Gastrocnemius medialis (tissue), 4 donors: ENCODE measurements at regions not wholly inside any gene's neighbourhood (a gene's known extent, or its start where the extent isn't known, plus 50 kb on each side); places are given as distances from the start of the nearest gene placed in this dataset.

ENCODE experiments used
- ATAC-seq, 2 donors: fragments of 150-250 bp; one replicate each; pipeline ENCODE4 v1.9.1; 2016
- DNase-seq, 2 donors: peaks; one replicate each; pipeline ENCODE4 v3.0.0-alpha.2; 2019
- H3K27ac ChIP-seq, 4 donors: fragments of 200-600 bp; sonication (generic); 1 replicate in 1 of 4; 2 replicates in 3 of 4; pipeline ENCODE4 v1.5.1; 2016 to 2018; ENCODE audit warnings: mild to moderate bottlenecking in 2 of 4, moderate library complexity in 1 of 4
- H3K27me3 ChIP-seq, 3 donors: fragments of 200-600 bp; sonication (generic) in 2 of 3; 1 replicate in 1 of 3; 2 replicates in 2 of 3; pipeline versions ENCODE4 v1.5.1 to v1.6.0; 2016 to 2019; ENCODE audit warnings: mild to moderate bottlenecking in 1 of 3, moderate library complexity in 1 of 3
- H3K36me3 ChIP-seq, 2 donors: fragments of 200-600 bp; sonication (generic) in 1 of 2; one replicate each; pipeline ENCODE4 v1.5.1; 2017 to 2018
- H3K4me1 ChIP-seq, 2 donors: fragments of 200-600 bp; sonication (generic) in 1 of 2; one replicate each; pipeline ENCODE4 v1.5.1; 2016 to 2017; ENCODE audit warnings: mild to moderate bottlenecking in 2 of 2
- H3K4me3 ChIP-seq, 4 donors: fragments of 200-600 bp; sonication (generic) in 3 of 4; 1 replicate in 1 of 4; 2 replicates in 3 of 4; pipeline ENCODE4 v1.5.1; 2016 to 2019; ENCODE audit warnings: mild to moderate bottlenecking in 2 of 4
- H3K9me3 ChIP-seq, 3 donors: fragments of 200-600 bp; sonication (generic) in 2 of 3; 1 replicate in 1 of 3; 2 replicates in 2 of 3; pipeline ENCODE4 v1.5.1; 2016 to 2019
- POLR2A ChIP-seq, 2 donors: fragments of 450-650 bp; IDR thresholded peaks; one replicate each; pipeline ENCODE4 v1.6.1; 2017; ENCODE audit warnings: antibody characterized with exemption in 2 of 2, mild to moderate bottlenecking in 2 of 2, moderate library complexity in 2 of 2
- in situ Hi-C, 4 donors: fragments of 200-750 bp; cut with MboI; loops; one replicate each; pipeline versions ENCODE4 v1.15.0 to v1.8.0; 2017; ENCODE audit warnings: low sequenced_read_pairs in 4 of 4
- intact Hi-C: fragments of 100-400 bp; cut with DNase I; formaldehyde crosslinking; loops from one replicate; pipeline ENCODE4 v1.15.1; 2023; ENCODE audit warnings: low total_unique reads
- TF ChIP-seq, protein P1 (sequence below), 5 experiments: fragments of 450-650 bp in 3 of 5; fragments of 200-600 bp in 2 of 5; sonication (generic) in 2 of 5; IDR thresholded peaks in 4 of 5; conservative IDR thresholded peaks in 1 of 5; 1 replicate in 4 of 5; 2 replicates in 1 of 5; pipeline ENCODE4 v1.5.1; 2016 to 2019; ENCODE audit warnings: antibody characterized with exemption in 5 of 5, mild to moderate bottlenecking in 3 of 5, moderate library complexity in 3 of 5

DNA sequence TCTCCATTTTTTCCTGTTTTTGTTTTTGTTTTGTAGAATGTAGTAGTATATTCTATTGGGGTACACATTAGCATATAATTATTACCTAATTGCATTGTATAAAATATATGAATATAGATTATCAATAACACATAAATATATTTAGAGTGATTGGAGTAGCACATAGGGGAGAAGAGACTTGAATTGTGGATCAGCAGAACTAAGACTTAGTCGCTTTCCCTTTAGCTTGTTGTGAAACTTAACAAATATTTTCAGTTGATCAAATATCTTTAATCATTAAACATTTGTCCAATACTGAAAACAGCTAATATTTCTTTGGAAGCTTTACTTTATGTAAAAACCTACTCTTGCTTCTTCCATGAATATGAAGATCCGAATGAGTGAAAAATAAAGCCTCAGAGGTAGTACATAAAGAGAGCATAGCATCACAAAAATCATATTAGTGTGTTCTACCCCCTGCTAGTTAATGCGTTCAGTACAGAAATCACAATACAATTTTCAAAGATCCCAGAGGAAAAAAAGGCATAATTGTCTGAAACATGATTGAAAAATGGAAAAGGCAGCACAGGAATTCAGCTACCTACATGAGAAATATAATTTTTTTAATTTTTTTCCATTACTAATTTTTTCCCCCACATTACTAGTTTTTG is 1348.0 kb upstream of the PRR20A start:
- intact Hi-C loops (no loop called here), in situ Hi-C loops (no loop called here)
- DNase-seq (no peak), ATAC-seq (no peak)
- no peaks in the 10 kb centered on the region for H3K27me3 ChIP-seq
- no peaks in the 10 kb centered on the region for H3K36me3 ChIP-seq
- no peak overlapping the region for H3K4me3 ChIP-seq
- no peaks in the 10 kb centered on the region for H3K9me3 ChIP-seq
- no peak overlapping the region for H3K27ac ChIP-seq
- TF ChIP-seq, protein P1, sequence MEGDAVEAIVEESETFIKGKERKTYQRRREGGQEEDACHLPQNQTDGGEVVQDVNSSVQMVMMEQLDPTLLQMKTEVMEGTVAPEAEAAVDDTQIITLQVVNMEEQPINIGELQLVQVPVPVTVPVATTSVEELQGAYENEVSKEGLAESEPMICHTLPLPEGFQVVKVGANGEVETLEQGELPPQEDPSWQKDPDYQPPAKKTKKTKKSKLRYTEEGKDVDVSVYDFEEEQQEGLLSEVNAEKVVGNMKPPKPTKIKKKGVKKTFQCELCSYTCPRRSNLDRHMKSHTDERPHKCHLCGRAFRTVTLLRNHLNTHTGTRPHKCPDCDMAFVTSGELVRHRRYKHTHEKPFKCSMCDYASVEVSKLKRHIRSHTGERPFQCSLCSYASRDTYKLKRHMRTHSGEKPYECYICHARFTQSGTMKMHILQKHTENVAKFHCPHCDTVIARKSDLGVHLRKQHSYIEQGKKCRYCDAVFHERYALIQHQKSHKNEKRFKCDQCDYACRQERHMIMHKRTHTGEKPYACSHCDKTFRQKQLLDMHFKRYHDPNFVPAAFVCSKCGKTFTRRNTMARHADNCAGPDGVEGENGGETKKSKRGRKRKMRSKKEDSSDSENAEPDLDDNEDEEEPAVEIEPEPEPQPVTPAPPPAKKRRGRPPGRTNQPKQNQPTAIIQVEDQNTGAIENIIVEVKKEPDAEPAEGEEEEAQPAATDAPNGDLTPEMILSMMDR (IDR thresholded peaks at IDR 0.05 in 4 of 5, conservative IDR thresholded peaks at IDR 0.05 in 1 of 5): no peak
- no peak for TF ChIP-seq POLR2A (IDR thresholded peaks at IDR 0.05)
- no peaks in the 10 kb centered on the region for H3K4me1 ChIP-seq

- intact Hi-C loops (no loop called here), in situ Hi-C loops (no loop called here)
- Histone ChIP-seq H3K9me3 (no peaks in the 10 kb centered on the region), H3K4me1 (no peaks in the 10 kb centered on the region), H3K36me3 (no peaks in the 10 kb centered on the region), H3K4me3 (no peak overlapping the region), H3K27me3 (no peaks in the 10 kb centered on the region), H3K27ac (no peak overlapping the region)
- no peak for ATAC-seq
- no peak for DNase-seq
- TF ChIP-seq POLR2A (IDR thresholded peaks at IDR 0.05): no peak
- TF ChIP-seq, protein P1 (IDR thresholded peaks at IDR 0.05 in 4 of 5, conservative IDR thresholded peaks at IDR 0.05 in 1 of 5): no peak
Observed at GRCh38 chr13:55815458-55816033, 1325.2 kb upstream of the PRR20A start.

GRCh38 chr13:55816976-55817601 is 1323.6 kb upstream of the PRR20A start:
- Histone ChIP-seq H3K4me3 (no peak overlapping the region), H3K9me3 (no peaks in the 10 kb centered on the region), H3K27ac (no peak overlapping the region), H3K27me3 (no peaks in the 10 kb centered on the region), H3K36me3 (no peaks in the 10 kb centered on the region), H3K4me1 (no peaks in the 10 kb centered on the region)
- in situ Hi-C loops (no loop called here), intact Hi-C loops (no loop called here)
- TF ChIP-seq, protein P1 (IDR thresholded peaks at IDR 0.05 in 4 of 5, conservative IDR thresholded peaks at IDR 0.05 in 1 of 5): no peak
- TF ChIP-seq POLR2A (IDR thresholded peaks at IDR 0.05): no peak
- DNase-seq (no peak), ATAC-seq (no peak)

DNA sequence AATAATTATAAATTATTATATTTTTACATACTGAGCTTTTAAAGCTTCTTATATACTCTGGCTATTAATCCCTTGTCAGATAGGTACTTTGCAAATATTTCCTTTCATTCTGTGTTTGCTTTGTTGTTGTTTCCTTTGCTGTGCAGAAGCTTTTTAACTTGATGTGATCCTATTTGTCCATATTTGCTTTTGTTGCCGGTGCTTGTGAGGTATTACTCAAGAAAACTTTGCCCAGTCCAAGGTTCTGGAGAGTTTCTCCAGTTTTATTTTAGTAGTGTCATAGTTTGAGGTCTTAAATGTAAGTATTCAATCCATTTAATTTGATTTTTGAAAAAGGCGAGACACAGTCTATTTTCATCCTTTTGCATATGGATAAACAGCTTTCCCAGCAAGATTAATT is 1319.9 kb upstream of the PRR20A start:
- no peaks in the 10 kb centered on the region for H3K9me3 ChIP-seq
- intact Hi-C loops (no loop called here), in situ Hi-C loops (no loop called here)
- no peaks in the 10 kb centered on the region for H3K4me1 ChIP-seq
- no peak for ATAC-seq
- DNase-seq: no peak
- no peak overlapping the region for H3K4me3 ChIP-seq
- H3K27ac ChIP-seq: no peak overlapping the region
- H3K27me3 ChIP-seq: no peaks in the 10 kb centered on the region
- H3K36me3 ChIP-seq: no peaks in the 10 kb centered on the region
- TF ChIP-seq, protein P1 (IDR thresholded peaks at IDR 0.05 in 4 of 5, conservative IDR thresholded peaks at IDR 0.05 in 1 of 5): no peak
- TF ChIP-seq POLR2A (IDR thresholded peaks at IDR 0.05): no peak
